AG04450 (cell line): ENCODE measurements at regions not wholly inside any gene's neighbourhood (a gene's known extent, or its start where the extent isn't known, plus 50 kb on each side); places are given as distances from the start of the nearest gene placed in this dataset.
A peak's percentile ranks its signal among the peaks of the same experiment; 100 is the strongest.

Experiments
- CTCF ChIA-PET: fragments of 300-600, 350-600 bp; formaldehyde crosslinking; extraction: SDS; loops from one replicate; lab custom pipeline; 2022; ENCODE audit warnings: antibody characterized with exemption, inconsistent platforms; lab: Charles Lee
- POLR2A ChIA-PET: fragments of 350-600 bp; formaldehyde crosslinking; extraction: SDS; loops from one replicate; lab custom pipeline; 2021; ENCODE audit warnings: antibody characterized with exemption, inconsistent platforms; lab: Yijun Ruan, JAX
- DNase-seq: peaks from one replicate; pipeline ENCODE4 v3.0.0-alpha.2; 2011; ENCODE audit warnings: low read depth, low spot score
- H3K27ac ChIP-seq: one replicate; pipeline ENCODE4 v1.5.1; 2012; ENCODE audit warnings: low read depth, low read length, control low read depth
- H3K27me3 ChIP-seq: one replicate; pipeline ENCODE4 v1.6.0; 2012; ENCODE audit warnings: low read length; ENCODE audit not compliant: control insufficient read depth, insufficient read depth
- H3K4me3 ChIP-seq: 2 replicates; pipeline ENCODE4 v1.5.1; 2011; ENCODE audit warnings: mild to moderate bottlenecking, low read depth, low read length, control low read depth
- H3K9me3 ChIP-seq: 2 replicates; pipeline ENCODE4 v1.5.1; 2012; ENCODE audit warnings: low read length; ENCODE audit not compliant: control insufficient read depth, insufficient read depth
- TF ChIP-seq, protein P1 (sequence below): IDR thresholded peaks from 2 replicates; pipeline ENCODE4 v1.5.1; 2011; ENCODE audit warnings: low read depth, low read length, control low read depth, inconsistent platforms

DNA sequence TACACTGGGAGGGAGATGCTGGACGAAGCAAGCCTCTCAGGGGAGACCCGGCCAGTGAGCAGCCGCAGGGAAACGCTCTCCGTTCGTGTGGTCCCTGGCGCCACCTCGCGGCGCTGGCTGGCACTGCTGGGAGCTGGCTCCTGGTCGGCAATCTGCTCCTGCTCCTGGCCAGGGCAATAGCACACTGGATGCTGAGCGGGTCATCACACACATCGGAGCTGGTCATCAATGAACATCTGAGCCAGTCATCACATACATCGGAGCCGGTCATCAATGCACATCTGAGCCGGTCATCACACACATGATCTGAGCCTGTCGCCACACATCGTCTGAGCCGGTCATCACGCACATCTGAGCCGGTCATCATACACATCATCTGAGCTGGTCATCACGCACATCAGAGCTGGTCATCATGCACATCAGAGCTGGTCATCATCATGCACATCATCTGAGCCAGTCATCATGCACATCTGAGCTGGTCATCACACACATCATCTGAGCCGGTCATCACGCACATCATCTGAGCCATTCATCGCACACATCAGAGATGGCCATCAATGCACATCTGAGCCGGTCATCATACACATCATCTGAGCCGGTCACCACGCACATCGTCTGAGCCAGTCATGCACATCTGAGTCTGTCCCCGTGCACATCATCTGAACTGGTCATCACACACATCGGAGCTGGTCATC, 217.3 kb downstream of the RBFOX3 start:
- TF ChIP-seq, protein P1, sequence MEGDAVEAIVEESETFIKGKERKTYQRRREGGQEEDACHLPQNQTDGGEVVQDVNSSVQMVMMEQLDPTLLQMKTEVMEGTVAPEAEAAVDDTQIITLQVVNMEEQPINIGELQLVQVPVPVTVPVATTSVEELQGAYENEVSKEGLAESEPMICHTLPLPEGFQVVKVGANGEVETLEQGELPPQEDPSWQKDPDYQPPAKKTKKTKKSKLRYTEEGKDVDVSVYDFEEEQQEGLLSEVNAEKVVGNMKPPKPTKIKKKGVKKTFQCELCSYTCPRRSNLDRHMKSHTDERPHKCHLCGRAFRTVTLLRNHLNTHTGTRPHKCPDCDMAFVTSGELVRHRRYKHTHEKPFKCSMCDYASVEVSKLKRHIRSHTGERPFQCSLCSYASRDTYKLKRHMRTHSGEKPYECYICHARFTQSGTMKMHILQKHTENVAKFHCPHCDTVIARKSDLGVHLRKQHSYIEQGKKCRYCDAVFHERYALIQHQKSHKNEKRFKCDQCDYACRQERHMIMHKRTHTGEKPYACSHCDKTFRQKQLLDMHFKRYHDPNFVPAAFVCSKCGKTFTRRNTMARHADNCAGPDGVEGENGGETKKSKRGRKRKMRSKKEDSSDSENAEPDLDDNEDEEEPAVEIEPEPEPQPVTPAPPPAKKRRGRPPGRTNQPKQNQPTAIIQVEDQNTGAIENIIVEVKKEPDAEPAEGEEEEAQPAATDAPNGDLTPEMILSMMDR = peak; percentile 84
- Histone ChIP-seq H3K9me3 (no peaks in the 10 kb centered on the region), H3K27ac (no peak overlapping the region), H3K27me3 (peaks cover 20% of the 10 kb centered on the region), H3K4me3 (no peak overlapping the region)
- ChIA-PET CTCF (interaction anchor here (0.6 to 10.8 kb wide), 14 partner anchors 8 to 372 kb away, joined by 3 to 221 read pairs (median 3); no protein-coding TSS in a partner anchor), POLR2A (no interaction called here)
- peak; percentile 6 for DNase-seq

DNA sequence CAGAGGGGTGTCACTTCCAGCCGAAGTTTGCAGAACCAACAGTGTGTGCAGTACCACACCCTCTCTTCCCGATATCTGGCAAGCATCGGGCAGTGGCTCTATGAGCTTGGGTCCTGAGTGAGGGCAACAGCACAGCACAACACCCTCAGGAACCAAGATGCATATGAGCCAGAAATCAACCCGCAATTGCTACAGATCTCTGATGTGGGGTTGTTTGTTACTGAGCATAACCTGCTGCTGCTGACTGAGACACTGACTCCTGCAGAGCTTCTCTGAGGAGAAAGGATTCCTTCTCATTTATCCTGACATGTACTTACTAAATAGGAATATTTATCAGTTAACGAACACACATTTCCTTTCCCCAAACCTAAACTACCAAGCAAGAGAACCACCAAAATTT, 218.3 kb downstream of the RBFOX3 start:
- H3K4me3 ChIP-seq = no peak overlapping the region
- peaks cover 17% of the 10 kb centered on the region for H3K27me3 ChIP-seq
- POLR2A ChIA-PET = no interaction called here
- no peaks in the 10 kb centered on the region for H3K9me3 ChIP-seq
- CTCF ChIA-PET = interaction anchor here (0.6 to 10.8 kb wide), 27 partner anchors 9 to 375 kb away, joined by 3 to 221 read pairs (median 6); partner anchors contain the start of gene ENGASE
- DNase-seq = no peak
- TF ChIP-seq, protein P1 = no peak
- H3K27ac ChIP-seq = no peak overlapping the region

- ChIA-PET POLR2A (no interaction called here), CTCF (interaction anchor here (0.6 to 10.8 kb wide), 32 partner anchors 9 to 374 kb away, joined by 3 to 221 read pairs (median 5); partner anchors contain the start of gene ENGASE)
- Histone ChIP-seq H3K27me3 (peaks cover 13% of the 10 kb centered on the region), H3K27ac (no peak overlapping the region), H3K9me3 (no peaks in the 10 kb centered on the region), H3K4me3 (no peak overlapping the region)
- DNase-seq = peak; percentile 26
- TF ChIP-seq, protein P1 = peak; percentile 85
These were observed 219.2 kb downstream of the RBFOX3 start for GRCh38 chr17:79391376-79392233.

DNA sequence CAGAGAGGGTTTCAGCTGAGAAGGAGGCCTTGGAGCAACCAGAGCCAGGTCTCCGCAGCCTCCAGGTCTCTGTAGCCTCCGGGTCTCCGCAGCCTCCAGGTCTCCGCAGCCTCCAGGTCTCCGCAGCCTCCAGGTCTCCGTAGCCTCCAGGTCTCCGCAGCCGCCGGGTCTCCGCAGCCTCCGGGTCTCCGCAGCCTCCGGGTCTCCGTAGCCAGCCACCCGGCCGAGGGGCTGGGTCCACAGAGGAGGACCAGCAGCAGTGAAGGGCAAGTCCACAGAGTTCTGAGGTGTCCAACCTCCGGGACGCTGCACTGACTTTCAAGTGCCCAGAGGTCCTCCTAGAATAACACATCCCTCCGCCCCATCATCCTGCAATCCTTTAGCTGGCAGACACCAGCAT, 221.0 kb downstream of the RBFOX3 start:
- Histone ChIP-seq H3K9me3 (peaks cover 10% of the 10 kb centered on the region), H3K27ac (no peak overlapping the region), H3K4me3 (no peak overlapping the region), H3K27me3 (peaks cover 8% of the 10 kb centered on the region)
- ChIA-PET CTCF (interaction anchor here (0.6 to 10.8 kb wide), 3 partner anchors 11 to 303 kb away, joined by 3 to 221 read pairs (median 7); no protein-coding TSS in a partner anchor), POLR2A (no interaction called here)
- TF ChIP-seq, protein P1 = no peak
- no peak for DNase-seq
